Spinal cord (tissue), 9 donors: ENCODE measurements at regions not wholly inside any gene's neighbourhood (a gene's known extent, or its start where the extent isn't known, plus 50 kb on each side); places are given as distances from the start of the nearest gene placed in this dataset.

ENCODE experiments used
- DNase-seq, 6 donors: peaks; one replicate each; pipeline versions ENCODE4 v3.0.0 to v3.0.0-alpha.2; 2013 to 2015; ENCODE audit warnings: low spot score in 6 of 6, low read depth in 4 of 6
- H3K27ac ChIP-seq: one replicate; pipeline ENCODE4 v1.5.1; 2013; ENCODE audit warnings: low read depth, low read length, control low read depth
- H3K27me3 ChIP-seq: one replicate; pipeline ENCODE4 v1.6.1; 2013; ENCODE audit warnings: low read length; ENCODE audit not compliant: control insufficient read depth, insufficient read depth
- H3K36me3 ChIP-seq: one replicate; pipeline ENCODE4 v1.6.1; 2013; ENCODE audit warnings: low read length; ENCODE audit not compliant: control insufficient read depth, insufficient read depth
- H3K4me1 ChIP-seq: one replicate; pipeline ENCODE4 v1.6.1; 2013; ENCODE audit warnings: low read length; ENCODE audit not compliant: control insufficient read depth, insufficient read depth
- H3K4me3 ChIP-seq: one replicate; pipeline ENCODE4 v1.5.1; 2013; ENCODE audit warnings: low read depth, low read length, control low read depth
- H3K9me3 ChIP-seq: one replicate; pipeline ENCODE4 v1.6.1; 2013; ENCODE audit warnings: low read length; ENCODE audit not compliant: control insufficient read depth, insufficient read depth
- WGBS: methylation state at CpG from one replicate; pipeline ENCODE4 v1.1.5; 2013; ENCODE audit warnings: missing lambda C conversion rate; ENCODE audit not compliant: insufficient coverage; 5-methylcytosine and 5-hydroxymethylcytosine counted together
- donor health status: healthy.

DNA sequence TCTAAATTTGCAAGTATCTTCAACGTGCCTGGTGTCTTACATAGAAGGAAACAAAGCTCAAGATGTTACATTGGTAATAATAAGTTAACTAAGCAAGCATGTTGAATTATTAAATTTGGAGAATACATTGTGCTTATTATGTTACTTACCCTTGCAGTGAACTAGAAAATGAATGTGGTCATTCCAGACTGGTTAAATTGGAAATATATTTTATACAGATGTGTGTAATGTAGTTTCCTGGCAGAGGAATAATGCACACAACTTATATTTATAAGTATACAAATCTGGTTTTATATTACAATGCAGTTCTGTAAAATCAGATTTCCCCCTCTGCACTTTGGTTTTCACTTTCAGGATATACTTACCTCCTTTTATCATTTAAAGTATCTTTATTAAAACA is 159.9 kb upstream of the SLIT2 start:
- Histone ChIP-seq H3K27me3 (no peaks in the 10 kb centered on the region), H3K9me3 (no peaks in the 10 kb centered on the region), H3K36me3 (no peaks in the 10 kb centered on the region), H3K27ac (no peak overlapping the region), H3K4me3 (no peak overlapping the region), H3K4me1 (no peaks in the 10 kb centered on the region)
- WGBS = no CpG with 5 or more reads among the region's 1 CpG
- peak in 1 of 6 donors; percentile 62 for DNase-seq

- Histone ChIP-seq H3K27ac (no peak overlapping the region), H3K27me3 (no peaks in the 10 kb centered on the region), H3K36me3 (no peaks in the 10 kb centered on the region), H3K4me1 (no peaks in the 10 kb centered on the region), H3K4me3 (no peak overlapping the region), H3K9me3 (no peaks in the 10 kb centered on the region)
- WGBS = 95% methylated on average over 7 of the region's 8 CpGs
- DNase-seq = no peak
Observed at GRCh38 chr4:20087522-20087911, 164.2 kb upstream of the SLIT2 start.

DNA sequence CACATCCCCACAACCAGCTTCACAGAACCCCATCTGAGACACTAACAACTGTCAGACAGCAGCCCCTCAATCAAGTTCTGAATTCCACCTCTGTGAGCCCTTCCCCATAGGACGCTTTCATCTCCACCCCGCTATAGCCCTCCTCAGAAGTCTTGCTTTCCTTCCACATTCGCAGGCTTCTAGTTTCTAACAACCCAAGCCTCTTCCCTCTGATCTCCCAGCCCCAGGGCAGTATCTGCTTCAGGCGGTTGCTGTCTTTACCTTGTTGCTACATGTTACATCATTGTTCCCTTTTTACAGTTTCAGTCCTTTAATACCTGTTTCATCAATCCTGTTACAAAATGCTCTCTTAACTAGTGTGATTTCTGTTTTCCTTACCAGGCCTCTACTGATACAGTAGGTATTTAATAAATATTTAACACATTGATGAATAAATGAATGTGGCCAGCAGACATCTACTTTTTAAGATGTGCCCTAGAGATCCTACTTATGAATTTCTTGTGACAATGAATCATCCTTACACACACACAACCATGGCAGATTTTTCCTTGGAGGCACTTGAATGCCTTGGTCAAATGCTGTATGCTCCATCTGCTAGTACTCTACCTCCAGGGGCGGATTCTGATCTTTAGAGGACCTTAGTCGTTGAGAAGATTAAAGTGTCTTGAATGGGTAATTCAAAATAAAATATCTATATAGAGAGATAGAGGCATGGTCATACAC is 164.7 kb upstream of the SLIT2 start:
- Histone ChIP-seq H3K27me3 (no peaks in the 10 kb centered on the region), H3K4me1 (no peaks in the 10 kb centered on the region)
- 63% methylated on average over 4 of the region's 6 CpGs for WGBS

GRCh38 chr4:20086067-20086798 is 165.5 kb upstream of the SLIT2 start:
- DNase-seq = peak in 2 of 6 donors; percentile 7 to 72
- no peaks in the 10 kb centered on the region for H3K4me1 ChIP-seq
- WGBS = 83% methylated on average over 2 of the region's 6 CpGs

More for the DNA sequence above, 164.7 kb upstream of the SLIT2 start:
- no peaks in the 10 kb centered on the region for H3K36me3 ChIP-seq
- H3K27ac ChIP-seq = no peak overlapping the region
- H3K9me3 ChIP-seq = no peaks in the 10 kb centered on the region
- no peak for DNase-seq
- no peak overlapping the region for H3K4me3 ChIP-seq

GRCh38 chr4:20085653-20086052 is 166.1 kb upstream of the SLIT2 start:
- Histone ChIP-seq H3K36me3 (no peaks in the 10 kb centered on the region), H3K4me1 (no peaks in the 10 kb centered on the region), H3K27ac (no peak overlapping the region), H3K9me3 (no peaks in the 10 kb centered on the region), H3K27me3 (no peaks in the 10 kb centered on the region), H3K4me3 (no peak overlapping the region)
- no peak for DNase-seq
- no CpG with 5 or more reads among the region's 1 CpG for WGBS

More at GRCh38 chr4:20086067-20086798, 165.5 kb upstream of the SLIT2 start:
- Histone ChIP-seq H3K9me3 (no peaks in the 10 kb centered on the region), H3K36me3 (no peaks in the 10 kb centered on the region), H3K27ac (no peak overlapping the region), H3K27me3 (no peaks in the 10 kb centered on the region), H3K4me3 (no peak overlapping the region)

GRCh38 chr4:20085156-20085555 is 166.5 kb upstream of the SLIT2 start:
- H3K4me1 ChIP-seq = no peaks in the 10 kb centered on the region
- no peaks in the 10 kb centered on the region for H3K27me3 ChIP-seq
- 80% methylated on average over 1 of the region's 3 CpGs for WGBS
- H3K9me3 ChIP-seq = no peaks in the 10 kb centered on the region
- no peak for DNase-seq
- H3K27ac ChIP-seq = no peak overlapping the region
- no peaks in the 10 kb centered on the region for H3K36me3 ChIP-seq
- H3K4me3 ChIP-seq = no peak overlapping the region

DNA sequence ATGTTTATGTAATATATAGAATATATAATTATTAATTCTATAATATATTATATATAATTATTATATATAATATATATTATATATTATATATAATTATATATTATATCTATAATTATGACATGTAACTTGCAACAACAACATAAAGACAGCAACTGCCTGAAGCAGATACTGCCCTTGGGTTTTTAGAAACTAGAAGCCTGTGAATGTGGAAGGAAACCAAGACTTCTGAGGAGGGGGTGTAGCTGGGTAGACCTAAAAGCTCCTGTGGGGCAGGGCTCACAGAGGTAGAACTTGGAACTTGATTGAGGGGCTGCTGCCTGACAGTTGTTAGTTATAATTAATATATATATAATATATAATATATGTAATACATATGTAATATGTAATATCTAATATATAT is 167.2 kb upstream of the SLIT2 start:
- H3K27ac ChIP-seq = no peak overlapping the region
- H3K4me1 ChIP-seq = no peaks in the 10 kb centered on the region
- H3K36me3 ChIP-seq = no peaks in the 10 kb centered on the region
- H3K4me3 ChIP-seq = no peak overlapping the region
- H3K9me3 ChIP-seq = no peaks in the 10 kb centered on the region
- no peak for DNase-seq
- H3K27me3 ChIP-seq = no peaks in the 10 kb centered on the region

- Histone ChIP-seq H3K4me1 (no peaks in the 10 kb centered on the region), H3K4me3 (no peak overlapping the region), H3K27me3 (no peaks in the 10 kb centered on the region), H3K27ac (no peak overlapping the region), H3K9me3 (no peaks in the 10 kb centered on the region), H3K36me3 (no peaks in the 10 kb centered on the region)
- 86% methylated on average over 5 of the region's 5 CpGs for WGBS
- no peak for DNase-seq
Observed at GRCh38 chr4:20078644-20079043, 173.1 kb upstream of the SLIT2 start.

DNA sequence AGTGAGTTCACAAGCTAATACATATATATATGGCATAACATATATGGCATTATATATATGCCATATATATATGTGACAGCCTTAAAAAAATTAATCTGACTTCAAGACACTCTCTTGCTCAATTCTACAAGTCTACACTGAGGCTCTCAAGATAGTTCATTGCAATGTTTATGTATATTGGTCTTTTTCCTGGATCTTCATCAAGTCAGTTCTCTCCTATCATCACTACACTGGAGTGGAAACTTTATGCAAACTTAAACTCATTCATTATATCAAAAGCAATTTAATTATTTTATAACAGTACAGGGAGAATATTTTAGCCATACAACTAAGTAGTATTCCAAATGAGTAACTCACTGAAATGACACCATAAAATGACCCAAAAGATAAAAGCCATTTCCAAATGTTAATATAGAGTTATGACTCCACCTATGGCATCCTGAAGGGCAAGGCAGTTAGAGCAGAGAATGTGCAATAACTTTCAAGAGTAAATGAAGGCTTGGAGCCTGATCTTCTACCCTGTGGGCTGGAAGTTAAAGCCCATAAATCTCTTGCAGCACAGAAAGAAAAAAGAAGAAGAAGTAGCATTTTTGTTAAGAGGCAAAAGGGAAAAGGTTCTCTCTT is 176.3 kb upstream of the SLIT2 start:
- H3K27me3 ChIP-seq = no peaks in the 10 kb centered on the region
- no peak overlapping the region for H3K4me3 ChIP-seq
- H3K4me1 ChIP-seq = no peaks in the 10 kb centered on the region
- no peak overlapping the region for H3K27ac ChIP-seq
- peak in 1 of 6 donors; percentile 62 for DNase-seq
- no peaks in the 10 kb centered on the region for H3K36me3 ChIP-seq
- H3K9me3 ChIP-seq = no peaks in the 10 kb centered on the region

- Histone ChIP-seq H3K27me3 (no peaks in the 10 kb centered on the region), H3K4me1 (no peaks in the 10 kb centered on the region), H3K9me3 (no peaks in the 10 kb centered on the region), H3K36me3 (no peaks in the 10 kb centered on the region), H3K27ac (no peak overlapping the region), H3K4me3 (no peak overlapping the region)
- 80% methylated on average over 1 of the region's 3 CpGs for WGBS
- no peak for DNase-seq
Observed at GRCh38 chr4:20074450-20074849, 177.3 kb upstream of the SLIT2 start.
